ENCODE measurements at regions not wholly inside any gene's neighbourhood (a gene's known extent, or its start where the extent isn't known, plus 50 kb on each side); places are given as distances from the start of the nearest gene placed in this dataset.
A peak's percentile ranks its signal among the peaks of the same experiment; 100 is the strongest.
"Not testable (repeated sequence)": the region's sequence is repeated elsewhere in the genome, so short reads cannot be mapped to it uniquely, and the experiment has no call there.

GRCh38 chr6:28585335-28585734, 59.7 kb downstream of the GPX5 start:
- DNase-seq (ENCODE audit: low read depth), result no peak

GRCh38 chr6:28586324-28586723, 60.6 kb downstream of the GPX5 start:
- no peak for DNase-seq (ENCODE audit: low read depth)

GRCh38 chr6:28586962-28587745, 61.5 kb downstream of the GPX5 start:
- no peak for DNase-seq (ENCODE audit: low read depth)

- no peak for DNase-seq (ENCODE audit: low read depth)
Observed at GRCh38 chr6:28587746-28588075, 62.0 kb downstream of the GPX5 start.

GRCh38 chr6:28588666-28589065, 63.0 kb downstream of the GPX5 start:
- no peak for DNase-seq (ENCODE audit: low read depth)

GRCh38 chr6:28589234-28589956, 63.7 kb downstream of the GPX5 start:
- DNase-seq (ENCODE audit: low read depth), result peak; percentile 47

- DNase-seq (ENCODE audit: low read depth), result no peak
Observed at GRCh38 chr6:28589957-28590349, 64.3 kb downstream of the GPX5 start.

- DNase-seq (ENCODE audit: low read depth), result peak; percentile 22
Observed at GRCh38 chr6:28597217-28597835, 71.6 kb downstream of the GPX5 start.

GRCh38 chr6:28597924-28598722, 72.4 kb downstream of the GPX5 start:
- DNase-seq (ENCODE audit: low read depth), result no peak

GRCh38 chr6:28598757-28599686, 73.3 kb downstream of the GPX5 start:
- DNase-seq (ENCODE audit: low read depth), result no peak

- DNase-seq (ENCODE audit: low read depth), result no peak
Observed at GRCh38 chr6:28600245-28600644, 74.6 kb downstream of the GPX5 start.

GRCh38 chr6:28603891-28604290, 78.2 kb downstream of the GPX5 start:
- no peak for DNase-seq (ENCODE audit: low read depth)

- peak; percentile 38 for DNase-seq (ENCODE audit: low read depth)
Observed at GRCh38 chr6:28606424-28607391, 81.0 kb downstream of the GPX5 start.

- DNase-seq (ENCODE audit: low read depth), result no peak
Observed at GRCh38 chr6:28607990-28608389, 82.3 kb downstream of the GPX5 start.

- DNase-seq (ENCODE audit: low read depth), result no peak
Observed at GRCh38 chr6:28609672-28610071, 84.0 kb downstream of the GPX5 start.

- no peak for DNase-seq (ENCODE audit: low read depth)
Observed at GRCh38 chr6:28615616-28615954, 89.9 kb downstream of the GPX5 start.

GRCh38 chr6:28615955-28616747, 90.5 kb downstream of the GPX5 start:
- DNase-seq (ENCODE audit: low read depth), result no peak

GRCh38 chr6:28618898-28619555, 93.3 kb downstream of the GPX5 start:
- no peak for DNase-seq (ENCODE audit: low read depth)

GRCh38 chr6:28621268-28621667, 95.6 kb downstream of the GPX5 start:
- DNase-seq (ENCODE audit: low read depth), result not testable (repeated sequence)
